Urothelium cell line (cell line): ENCODE measurements at regions not wholly inside any gene's neighbourhood (a gene's known extent, or its start where the extent isn't known, plus 50 kb on each side); places are given as distances from the start of the nearest gene placed in this dataset.
"Not testable (repeated sequence)": the region's sequence is repeated elsewhere in the genome, so short reads cannot be mapped to it uniquely, and the experiment has no call there.

Source experiments
- DNase-seq: peaks from one replicate; pipeline ENCODE4 v3.0.0; 2011; ENCODE audit warnings: low spot score, mixed read lengths
- FAIRE-seq: peaks from 2 replicates; lab custom pipeline; 2011; peaks lifted over from hg19 to GRCh38; lab: Jason Lieb, UNC

DNA sequence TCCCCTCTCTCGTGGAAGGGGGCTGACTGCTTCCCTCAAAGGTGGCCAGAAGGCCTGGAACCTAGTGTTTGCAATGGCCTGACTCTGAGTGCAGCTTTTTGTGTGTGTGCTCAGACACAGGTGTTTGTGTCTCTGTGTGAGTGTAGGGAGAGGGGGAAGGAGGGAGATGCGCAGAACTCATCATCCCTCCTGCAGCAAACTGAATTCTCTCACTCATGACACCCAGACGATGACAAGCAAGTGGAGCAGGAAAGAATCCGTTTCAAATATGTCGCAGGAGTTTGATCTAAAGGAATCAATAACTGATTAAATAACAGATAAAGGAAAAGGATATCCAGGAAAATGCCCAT lies 101.4 kb downstream of the TNFAIP3 start:
- DNase-seq (no peak), FAIRE-seq (no peak)

DNA sequence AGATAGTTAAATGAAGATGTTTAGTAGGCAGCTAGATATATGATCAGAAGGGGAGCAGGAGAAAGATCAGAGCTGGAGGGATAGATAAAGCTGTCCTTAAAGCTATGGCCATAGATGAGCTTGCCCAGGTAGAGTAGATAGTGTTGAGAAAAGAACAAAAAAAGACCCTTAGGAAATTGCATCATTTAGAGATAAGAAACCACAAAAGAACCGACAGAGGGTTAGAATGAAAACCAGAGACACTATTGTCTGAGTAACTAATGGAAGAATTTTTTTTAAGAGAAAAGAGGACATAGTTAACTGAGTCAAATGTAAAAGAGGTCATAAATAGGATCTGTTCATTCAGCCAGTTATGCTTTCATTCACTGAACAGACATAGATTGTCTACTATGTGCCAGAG lies 101.8 kb downstream of the TNFAIP3 start:
- DNase-seq, result no peak
- FAIRE-seq, result no peak

DNA sequence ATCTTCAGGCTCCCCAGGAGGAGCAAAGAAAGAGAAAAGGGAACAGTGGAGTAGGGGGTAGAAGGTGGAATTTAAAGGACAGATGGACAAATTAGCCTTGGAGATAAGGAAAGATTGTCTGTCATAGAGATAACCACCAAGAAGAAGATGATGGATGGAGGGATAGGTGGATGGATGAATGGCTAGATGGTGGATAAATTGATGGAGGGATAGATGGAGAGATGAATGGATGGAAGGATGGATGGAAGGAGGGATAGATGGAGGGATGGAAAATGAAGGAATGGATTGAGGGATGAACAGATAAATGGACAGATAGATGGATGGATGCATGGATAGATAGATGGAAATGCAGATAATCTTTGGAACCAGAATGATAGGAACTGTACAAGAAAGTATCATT lies 102.8 kb downstream of the TNFAIP3 start:
- no peak for FAIRE-seq

DNA sequence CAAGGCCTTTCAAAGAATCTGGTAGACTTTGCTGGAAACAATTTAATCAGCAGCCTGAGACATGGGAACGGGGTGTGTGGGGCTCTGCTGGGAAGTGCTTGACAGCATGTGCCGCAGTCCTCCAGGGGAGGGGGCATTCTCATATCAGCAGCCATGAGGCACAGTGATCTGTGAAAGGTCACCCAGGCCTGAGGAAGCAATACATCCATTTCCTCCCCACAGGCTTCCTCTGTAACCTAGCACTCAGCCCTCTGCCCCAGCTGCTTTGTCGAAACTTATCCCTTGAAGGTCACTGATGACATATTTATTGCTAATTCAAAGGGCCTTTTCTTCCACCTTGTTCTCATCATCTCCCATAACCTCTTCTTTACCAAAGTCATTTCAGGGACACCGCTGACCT lies 103.3 kb downstream of the TNFAIP3 start:
- no peak for DNase-seq
- FAIRE-seq, result no peak

More for the DNA sequence above, 102.8 kb downstream of the TNFAIP3 start:
- DNase-seq, result no peak

DNA sequence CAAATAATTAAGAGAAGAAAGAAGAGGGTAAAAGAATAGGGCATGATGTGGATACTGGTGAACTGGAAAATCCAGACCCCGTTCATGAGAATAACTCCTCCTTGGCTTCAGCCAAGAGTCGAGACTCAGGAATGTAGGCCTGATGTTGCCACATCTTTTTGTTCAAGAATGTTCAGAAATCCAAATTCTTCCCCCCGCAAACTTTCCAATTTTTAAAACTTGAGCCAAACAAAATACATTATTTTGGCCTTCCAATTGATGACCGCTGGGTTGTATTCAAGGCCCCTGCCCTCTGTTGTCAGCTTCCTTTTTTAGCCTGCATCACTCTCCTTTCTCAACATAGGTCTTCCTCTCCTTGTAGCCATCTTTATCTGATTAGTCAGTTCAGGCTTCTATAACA lies 106.1 kb downstream of the TNFAIP3 start:
- DNase-seq (no peak), FAIRE-seq (no peak)

DNA sequence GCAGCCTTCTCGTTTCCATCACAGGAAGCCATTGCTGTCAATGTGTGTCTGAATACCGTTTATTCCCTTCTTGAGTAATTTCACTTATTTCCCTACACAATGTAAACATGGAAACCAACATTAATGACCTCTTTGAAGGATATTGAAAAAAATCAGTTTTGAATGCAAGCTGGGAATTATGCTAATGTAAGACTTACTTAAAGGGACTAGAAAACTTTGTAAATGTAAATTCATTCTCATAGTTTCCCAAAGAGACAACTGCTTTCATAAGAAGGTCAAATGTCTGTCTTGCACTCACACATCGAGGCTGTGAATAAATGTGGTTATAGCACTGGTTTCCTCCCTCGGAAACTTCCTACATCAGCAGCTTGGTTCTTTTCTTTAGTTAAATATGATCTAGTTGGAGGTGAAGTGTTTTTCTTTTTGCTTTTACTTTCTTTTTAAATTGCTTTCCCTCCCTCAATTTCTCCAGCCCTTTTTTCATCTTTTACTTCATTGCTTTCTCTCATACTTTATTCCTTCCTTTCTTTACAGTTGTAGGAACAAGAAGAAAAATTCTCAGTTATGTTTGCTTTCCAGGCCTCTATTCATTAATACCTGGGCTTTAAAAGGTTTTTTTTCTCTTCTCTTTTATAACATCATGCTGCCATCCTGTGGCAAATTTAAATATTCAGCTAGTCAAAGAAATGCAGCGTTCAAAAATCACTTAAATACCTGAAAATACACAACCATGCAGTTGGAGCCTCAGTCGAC lies 108.3 kb downstream of the TNFAIP3 start:
- FAIRE-seq (no peak), DNase-seq (no peak)

DNA sequence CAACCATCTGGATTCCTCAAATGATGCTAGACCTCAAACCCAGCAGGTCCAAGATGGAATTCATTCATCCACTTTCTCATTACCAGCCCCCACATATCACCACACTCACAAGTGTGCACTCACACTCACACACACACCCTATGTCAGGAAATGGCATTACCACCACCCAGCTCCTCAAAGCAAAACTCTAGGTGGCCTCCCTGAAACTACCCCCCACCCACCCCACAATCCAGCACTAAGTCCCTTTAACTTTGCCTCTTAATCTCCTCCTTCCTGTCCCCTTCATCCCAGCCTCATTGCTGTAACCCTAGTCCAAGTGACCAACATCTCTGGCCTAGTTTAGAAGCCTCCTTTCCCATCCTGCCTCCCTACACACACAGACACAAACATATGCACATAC lies 109.4 kb downstream of the TNFAIP3 start:
- no peak for FAIRE-seq
- DNase-seq, result no peak

DNA sequence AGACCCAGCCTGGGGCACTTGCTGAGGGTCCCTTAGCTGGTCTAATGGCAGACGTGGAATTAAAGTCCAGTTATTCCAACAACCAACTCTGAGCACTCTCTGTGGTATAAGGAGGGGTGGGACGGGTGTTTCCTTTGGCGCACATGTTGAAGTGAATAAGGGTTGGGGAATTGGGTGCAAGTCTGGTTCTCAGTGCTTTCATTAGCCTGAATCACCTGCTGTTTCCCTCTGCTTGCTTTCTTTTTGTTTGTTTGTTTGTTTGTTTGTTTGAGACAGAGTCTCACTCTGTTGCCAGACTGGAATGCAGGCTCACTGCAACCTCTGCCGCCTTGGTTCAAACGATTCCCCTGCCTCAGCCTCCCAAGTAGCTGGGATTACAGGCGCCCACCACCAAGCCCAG lies 110.1 kb downstream of the TNFAIP3 start:
- DNase-seq (no peak), FAIRE-seq (no peak)

DNA sequence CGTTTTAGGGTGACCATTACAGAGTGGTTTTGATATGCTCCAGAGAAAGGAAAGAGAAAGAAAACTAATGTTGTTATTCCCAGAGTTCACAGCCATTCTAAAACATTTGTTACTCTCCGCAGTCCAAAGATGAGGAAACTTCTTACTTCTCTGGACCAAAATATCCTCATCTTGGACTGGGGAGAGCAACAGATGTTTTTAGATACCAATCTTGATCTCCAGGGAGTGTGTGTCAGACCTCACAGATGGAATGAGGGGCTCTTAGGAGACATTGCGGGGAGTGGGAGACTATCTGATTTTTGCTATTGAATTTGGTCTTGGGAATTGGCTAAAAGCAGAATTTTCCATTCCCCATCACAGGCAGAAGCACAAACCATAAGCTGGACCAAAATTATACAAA lies 110.8 kb downstream of the TNFAIP3 start:
- DNase-seq (no peak), FAIRE-seq (no peak)

DNA sequence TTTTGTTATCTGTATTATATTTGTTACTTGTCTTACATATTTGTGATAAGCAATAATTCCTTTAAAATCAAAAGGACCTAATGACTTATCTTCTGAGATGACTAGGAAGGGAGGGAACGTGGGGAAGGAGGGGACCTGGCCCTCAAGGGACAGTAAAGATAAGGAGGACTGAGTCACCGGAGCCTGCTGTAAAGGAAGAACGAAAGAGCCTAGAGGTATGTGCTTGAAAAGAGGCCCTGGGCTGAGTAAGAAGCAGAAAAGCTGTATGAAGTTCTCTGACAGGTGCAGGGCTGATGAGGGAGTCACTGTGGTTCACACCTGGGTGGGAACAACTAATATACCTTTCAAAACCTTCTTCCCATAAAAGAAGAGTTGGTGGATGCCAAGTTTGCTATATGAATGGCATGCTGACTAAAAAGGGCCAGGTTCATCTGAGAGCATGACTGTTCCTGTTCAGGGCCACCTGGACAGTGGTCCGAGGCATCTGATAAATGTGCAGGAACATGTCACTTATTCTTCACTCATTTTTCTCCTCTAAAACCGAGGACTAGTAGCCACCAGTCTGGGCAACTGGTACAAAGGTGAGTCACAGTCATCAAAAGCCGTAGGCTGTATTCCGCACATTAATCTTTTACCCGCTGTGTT lies 111.3 kb downstream of the TNFAIP3 start:
- DNase-seq, result no peak
- no peak for FAIRE-seq

DNA sequence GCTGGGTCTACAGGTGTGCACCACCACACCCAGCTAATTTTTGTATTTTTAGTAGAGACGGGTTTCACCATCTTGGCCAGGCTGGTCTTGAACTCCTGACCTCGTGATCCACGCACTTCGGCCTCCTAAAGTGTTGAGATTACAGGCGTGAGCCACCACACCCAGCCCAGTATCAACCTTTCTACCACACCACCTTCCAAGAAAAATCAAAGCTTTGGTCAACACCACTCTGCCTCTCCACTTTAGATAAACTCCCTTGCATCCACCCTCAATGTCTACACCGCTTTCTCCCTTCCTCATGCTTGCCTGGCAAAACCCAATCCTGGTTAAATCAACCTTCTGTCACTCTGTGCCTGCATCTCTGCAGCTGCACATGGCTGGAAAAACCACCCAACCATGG lies 112.2 kb downstream of the TNFAIP3 start:
- DNase-seq, FAIRE-seq: not testable (repeated sequence)

DNA sequence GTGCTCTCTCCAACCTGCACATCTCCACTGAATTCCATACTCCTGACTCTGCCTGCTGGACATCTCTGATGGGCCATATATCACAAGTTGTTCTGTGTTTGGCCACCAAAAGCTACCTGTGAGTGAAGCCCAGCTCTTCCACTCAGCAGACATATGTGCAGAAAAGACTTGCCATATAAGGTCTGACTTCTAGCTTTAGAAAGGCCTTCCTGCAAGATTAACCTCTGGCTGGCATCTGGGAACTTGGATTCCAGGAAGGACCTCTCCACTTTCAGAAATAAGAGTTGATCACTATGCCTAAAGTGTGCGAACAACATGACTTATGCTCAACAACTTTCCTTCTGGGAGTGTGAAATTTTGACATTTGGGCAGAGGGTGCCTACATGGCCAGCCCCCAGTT lies 113.7 kb downstream of the TNFAIP3 start:
- no peak for DNase-seq
- no peak for FAIRE-seq

DNA sequence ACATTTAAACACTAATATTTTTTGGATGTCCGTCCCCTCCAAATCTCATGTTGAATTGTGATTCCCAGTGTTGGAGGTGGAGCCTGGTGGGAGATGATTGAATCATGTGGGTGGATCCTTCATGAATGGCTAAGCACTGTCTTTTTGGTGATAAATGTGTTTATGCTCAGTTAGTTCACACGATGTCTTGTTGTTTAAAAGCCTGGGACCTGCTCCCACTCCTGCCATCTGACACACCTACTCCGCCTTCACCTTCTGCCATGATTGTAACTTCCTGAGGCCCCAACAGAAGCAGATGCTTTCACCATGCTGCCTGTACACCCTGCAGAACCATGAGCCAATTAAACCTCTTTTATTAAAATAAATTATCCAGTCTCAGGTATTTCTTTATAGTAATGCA lies 114.7 kb downstream of the TNFAIP3 start:
- no peak for FAIRE-seq
- no peak for DNase-seq

DNA sequence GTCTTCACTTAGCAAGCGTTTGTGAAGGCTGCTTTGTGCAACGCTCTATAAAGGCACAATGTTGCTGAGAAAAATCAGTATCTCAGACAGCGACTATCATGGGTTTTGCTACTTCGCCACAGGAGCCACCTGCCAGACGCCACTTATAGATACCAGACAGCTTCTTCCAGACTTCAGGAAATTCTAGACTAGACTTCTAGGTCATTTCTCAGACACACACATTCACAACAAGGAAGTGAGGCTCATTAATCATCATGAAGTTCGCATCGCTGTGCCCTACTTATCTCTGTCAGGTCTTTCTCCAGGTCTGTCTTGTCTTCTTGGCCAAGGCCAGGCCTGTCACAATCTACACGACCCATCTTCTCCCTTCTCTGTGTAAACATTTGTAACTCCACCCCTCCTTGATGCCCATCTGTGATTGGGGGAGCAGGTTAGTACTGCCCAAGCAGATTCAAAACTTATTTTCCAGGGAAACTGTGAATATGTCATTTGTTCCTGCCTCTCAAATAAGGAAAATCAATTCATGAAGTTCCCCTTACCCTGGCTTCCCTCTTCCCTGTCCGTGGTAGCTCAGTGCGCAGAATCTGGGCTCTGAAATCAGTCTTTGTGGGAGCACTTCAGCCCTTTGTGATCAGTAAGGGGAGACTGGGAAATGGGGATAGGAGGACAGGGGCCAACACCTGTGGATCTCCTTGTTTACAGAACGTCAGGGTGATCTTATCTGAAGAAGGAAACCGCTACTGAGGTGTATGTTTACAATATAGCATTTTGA lies 115.5 kb downstream of the TNFAIP3 start:
- no peak for DNase-seq
- no peak for FAIRE-seq

DNA sequence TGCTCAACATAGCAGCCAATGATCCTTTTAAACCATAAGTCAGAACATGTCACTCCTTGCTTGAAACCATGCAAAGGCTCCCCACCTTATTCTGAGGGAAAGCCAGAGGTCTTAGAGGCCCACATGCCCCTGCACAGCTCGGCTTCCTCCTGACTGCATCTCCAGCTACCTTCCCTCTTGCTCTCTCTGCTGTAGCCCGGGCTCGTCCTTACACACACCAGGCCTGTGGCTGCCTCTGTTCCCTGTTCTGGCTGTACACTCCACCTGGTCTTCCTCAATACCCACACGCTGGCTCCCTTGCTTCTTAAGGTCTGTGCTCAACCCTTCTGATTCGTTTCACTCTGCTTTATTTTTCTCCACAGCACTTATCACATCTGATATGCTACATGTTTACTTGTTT lies 116.2 kb downstream of the TNFAIP3 start:
- no peak for FAIRE-seq
- DNase-seq, result no peak

DNA sequence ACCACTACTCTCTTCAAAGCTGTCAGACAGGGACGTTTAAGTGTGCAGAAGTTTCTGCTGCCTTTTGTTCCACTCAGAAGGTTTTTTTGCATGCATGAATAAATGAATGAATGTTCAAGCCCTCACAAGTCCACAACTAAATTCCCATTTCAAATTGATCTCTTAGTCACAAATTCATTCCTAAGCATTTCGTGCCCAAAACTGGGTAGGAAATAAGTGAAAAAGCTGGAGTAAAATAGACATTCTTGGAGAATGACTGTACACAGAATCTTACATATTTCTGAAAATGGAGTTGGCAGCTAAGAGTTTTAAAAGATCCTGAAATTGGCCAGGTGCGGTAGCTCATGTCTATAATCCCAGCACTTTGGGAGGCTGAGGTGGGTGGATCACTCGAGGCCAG lies 117.6 kb downstream of the PERP start:
- FAIRE-seq, result no peak
- DNase-seq, result no peak

DNA sequence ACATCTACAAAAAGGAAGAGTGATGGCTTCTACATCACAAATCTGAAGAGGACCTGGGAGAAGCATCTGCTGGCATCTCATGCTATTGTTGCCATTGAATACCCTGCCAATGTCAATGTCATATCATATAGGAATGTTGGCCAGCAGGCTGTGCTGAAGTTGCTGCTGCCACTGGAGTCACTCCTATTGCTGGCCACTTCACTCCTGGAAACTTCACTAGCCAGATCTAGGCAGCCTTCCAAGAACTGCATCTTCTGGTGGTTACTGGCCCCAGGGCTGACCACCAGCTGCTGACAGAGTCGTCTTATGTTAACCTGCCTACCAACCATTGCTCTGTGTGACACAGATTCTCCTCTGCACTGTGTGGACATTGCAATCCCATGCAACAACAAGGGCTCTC lies 111.8 kb downstream of the PERP start:
- FAIRE-seq (no peak), DNase-seq (no peak)

DNA sequence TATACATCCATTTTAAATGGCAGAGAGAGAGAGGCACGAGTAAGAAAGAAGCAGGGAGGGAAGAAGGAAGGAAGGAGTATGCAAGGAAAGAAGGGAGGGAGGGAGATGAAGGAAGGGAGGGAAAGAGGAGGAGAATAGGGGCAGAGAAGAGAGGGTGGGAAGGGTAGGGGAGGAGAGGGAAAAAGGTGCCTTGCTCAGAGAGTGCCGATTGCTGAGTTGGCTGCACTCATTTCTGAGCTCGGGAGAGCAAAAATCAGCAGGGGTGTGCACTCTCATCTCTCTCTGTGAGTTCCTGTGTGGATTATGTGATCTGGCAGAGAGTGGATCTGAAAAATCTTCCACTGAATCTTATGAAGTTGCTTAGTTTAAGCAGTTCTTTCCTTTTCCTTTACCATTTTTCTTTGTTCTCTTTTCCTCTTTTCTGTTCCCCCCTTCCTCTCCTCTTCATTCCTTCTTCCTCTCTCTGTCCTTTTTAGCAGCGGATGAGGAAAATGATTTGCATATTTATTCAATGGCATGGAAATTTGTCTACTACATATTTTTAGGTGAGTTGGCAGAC lies 108.7 kb downstream of the PERP start:
- no peak for FAIRE-seq
- no peak for DNase-seq

DNA sequence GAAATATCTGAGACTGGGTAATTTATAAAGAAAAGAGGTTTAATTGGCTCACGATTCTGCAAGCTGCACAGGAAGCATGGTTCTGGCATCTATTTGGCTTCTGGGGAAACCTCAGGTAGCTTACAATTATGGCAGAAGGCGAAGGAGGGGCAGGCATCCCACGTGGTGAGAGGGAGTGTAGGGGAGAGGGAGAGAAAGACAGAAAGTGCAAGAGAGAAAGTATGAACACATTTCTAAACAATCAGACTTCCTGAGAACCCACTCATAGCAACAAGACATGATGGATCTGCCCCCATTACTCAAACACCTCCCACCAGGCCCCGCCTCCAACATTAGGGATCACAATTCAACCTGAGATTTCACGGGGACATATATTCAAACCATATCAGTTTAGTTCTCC lies 107.4 kb downstream of the PERP start:
- no peak for FAIRE-seq
- DNase-seq, result no peak

DNA sequence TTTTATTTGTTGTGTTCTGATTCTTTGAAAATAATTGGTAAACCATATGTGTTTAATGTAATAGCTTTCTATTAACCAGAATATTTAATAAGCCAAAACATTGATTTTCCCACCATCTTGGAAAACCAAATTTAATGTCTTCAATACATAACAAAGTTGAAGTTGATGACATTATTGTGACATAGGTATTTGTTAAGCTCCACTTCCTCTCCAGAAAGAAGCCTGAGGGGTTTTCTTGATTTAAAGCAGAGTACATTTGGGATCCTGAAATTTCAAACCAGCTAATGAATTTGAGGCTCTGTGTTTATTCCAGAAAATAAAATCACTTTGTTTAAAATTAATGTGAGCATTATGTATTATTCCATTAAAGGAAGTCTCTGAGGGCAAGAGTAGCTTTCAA lies 106.3 kb downstream of the PERP start:
- FAIRE-seq, result no peak

DNA sequence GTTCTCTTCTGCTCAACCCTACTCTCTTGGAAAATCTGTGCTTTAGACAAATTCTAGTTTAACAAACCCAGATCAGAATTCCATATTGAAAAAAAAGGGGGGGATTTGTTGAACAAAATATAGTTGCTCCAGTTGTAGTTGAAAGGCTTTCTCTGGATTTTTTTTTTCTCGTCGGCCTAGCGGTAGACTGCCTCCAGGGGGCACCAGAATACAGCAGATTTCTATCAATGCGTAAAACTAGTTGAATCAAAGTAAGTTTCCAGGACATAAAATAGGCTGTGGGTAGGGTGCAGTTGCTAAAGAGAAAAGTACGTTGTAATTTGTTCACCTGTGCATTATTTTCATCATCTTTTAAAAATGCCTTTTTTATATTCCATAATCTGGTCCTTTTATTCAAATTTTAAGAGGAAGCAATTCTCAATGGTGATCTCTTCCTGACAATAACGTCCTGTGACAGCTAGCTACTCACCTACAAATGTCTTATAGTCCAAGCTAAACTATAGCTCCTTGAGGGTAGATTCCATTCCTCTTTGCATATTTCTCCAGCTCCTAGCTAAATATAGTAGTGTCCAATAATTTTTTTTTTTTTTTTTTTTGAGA lies 105.4 kb downstream of the PERP start:
- no peak for FAIRE-seq

More for the DNA sequence above, 106.3 kb downstream of the PERP start:
- DNase-seq, result no peak

More for the DNA sequence above, 105.4 kb downstream of the PERP start:
- DNase-seq, result peak; percentile 33
